ENCODE measurements at regions not wholly inside any gene's neighbourhood (a gene's known extent, or its start where the extent isn't known, plus 50 kb on each side); places are given as distances from the start of the nearest gene placed in this dataset.

DNA sequence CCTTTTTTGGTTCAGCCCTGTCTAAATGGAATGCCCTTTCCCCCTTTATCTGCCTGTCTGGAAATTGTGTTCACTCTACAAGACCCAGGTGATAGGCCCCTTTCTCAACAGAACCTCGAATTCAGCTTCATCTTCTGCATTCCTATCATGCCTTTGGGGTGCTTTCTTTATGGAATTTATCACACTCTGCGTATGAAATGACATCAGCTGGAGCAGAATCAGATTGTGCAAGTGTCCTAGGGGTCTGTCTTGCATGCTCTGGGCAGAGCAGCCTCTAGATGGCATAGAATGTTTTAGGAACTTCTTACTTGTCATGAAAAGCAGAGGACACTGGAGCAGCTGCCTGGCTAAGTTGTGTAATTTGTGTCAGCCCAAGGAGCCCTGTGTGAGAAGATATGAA, 84.9 kb downstream of the ISL1 start:
- no peaks in the 10 kb centered on the region for H3K4me1 ChIP-seq
- WGBS, 2 donors (ENCODE audit: low coverage in 1 of 2): 20 to 35% methylated on average over 2 of the region's 2 CpGs

DNA sequence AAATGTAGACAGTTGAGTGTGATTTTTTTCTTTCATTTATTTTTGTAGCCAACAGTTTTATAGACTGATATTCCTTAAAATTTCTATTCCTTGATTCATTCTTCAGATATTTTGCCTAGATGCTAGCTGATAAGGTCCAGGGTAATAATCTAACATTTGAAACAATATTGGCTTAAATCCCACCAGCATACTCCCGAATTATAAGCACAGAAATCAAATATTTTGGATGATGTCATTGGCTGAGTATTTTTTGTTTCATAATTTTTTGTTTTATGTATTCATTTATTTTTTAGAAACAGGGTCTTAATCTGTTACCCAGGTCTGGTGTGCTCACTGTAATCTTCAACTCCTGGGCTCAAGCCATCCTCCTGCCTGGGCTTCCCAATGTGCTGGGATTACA, 88.4 kb downstream of the ISL1 start:
- H3K36me3 ChIP-seq: no peaks in the 10 kb centered on the region
- H3K4me1 ChIP-seq: no peaks in the 10 kb centered on the region
- no peak for DNase-seq
- intact Hi-C loops (cut with DNase I; ENCODE audit: low total_unique reads): no loop called here
- no peaks in the 10 kb centered on the region for H3K9me3 ChIP-seq
- no peaks in the 10 kb centered on the region for H3K27me3 ChIP-seq
- in situ Hi-C loops (cut with MboI; ENCODE audit: low pct_ligation_motif_present in 1 of 4, low pct_unique_long_range_greater_than_20kb in 1 of 4, low sequenced_read_pairs in 3 of 4): no loop called here
- TF ChIP-seq, protein P1, sequence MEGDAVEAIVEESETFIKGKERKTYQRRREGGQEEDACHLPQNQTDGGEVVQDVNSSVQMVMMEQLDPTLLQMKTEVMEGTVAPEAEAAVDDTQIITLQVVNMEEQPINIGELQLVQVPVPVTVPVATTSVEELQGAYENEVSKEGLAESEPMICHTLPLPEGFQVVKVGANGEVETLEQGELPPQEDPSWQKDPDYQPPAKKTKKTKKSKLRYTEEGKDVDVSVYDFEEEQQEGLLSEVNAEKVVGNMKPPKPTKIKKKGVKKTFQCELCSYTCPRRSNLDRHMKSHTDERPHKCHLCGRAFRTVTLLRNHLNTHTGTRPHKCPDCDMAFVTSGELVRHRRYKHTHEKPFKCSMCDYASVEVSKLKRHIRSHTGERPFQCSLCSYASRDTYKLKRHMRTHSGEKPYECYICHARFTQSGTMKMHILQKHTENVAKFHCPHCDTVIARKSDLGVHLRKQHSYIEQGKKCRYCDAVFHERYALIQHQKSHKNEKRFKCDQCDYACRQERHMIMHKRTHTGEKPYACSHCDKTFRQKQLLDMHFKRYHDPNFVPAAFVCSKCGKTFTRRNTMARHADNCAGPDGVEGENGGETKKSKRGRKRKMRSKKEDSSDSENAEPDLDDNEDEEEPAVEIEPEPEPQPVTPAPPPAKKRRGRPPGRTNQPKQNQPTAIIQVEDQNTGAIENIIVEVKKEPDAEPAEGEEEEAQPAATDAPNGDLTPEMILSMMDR (IDR thresholded peaks at IDR 0.05): no peak
- no peak for TF ChIP-seq POLR2A (IDR thresholded peaks at IDR 0.05)
- no peak for TF ChIP-seq POLR2AphosphoS5 (IDR thresholded peaks at IDR 0.05)
- no peak for TF ChIP-seq EP300 (IDR thresholded peaks at IDR 0.05; ENCODE audit: low read depth)
- H3K4me3 ChIP-seq: no peak overlapping the region
- 18 to 38% methylated on average over 1 of the region's 1 CpG for WGBS, 2 donors (ENCODE audit: low coverage in 1 of 2)
- no peak overlapping the region for H3K27ac ChIP-seq

More for the DNA sequence above, 84.9 kb downstream of the ISL1 start:
- in situ Hi-C loops (cut with MboI; ENCODE audit: low pct_ligation_motif_present in 1 of 4, low pct_unique_long_range_greater_than_20kb in 1 of 4, low sequenced_read_pairs in 3 of 4): no loop called here
- intact Hi-C loops (cut with DNase I; ENCODE audit: low total_unique reads): no loop called here
- no peaks in the 10 kb centered on the region for H3K27me3 ChIP-seq
- no peak overlapping the region for H3K4me3 ChIP-seq
- no peak overlapping the region for H3K27ac ChIP-seq
- H3K9me3 ChIP-seq: no peaks in the 10 kb centered on the region
- H3K36me3 ChIP-seq: no peaks in the 10 kb centered on the region
- DNase-seq: no peak
- TF ChIP-seq POLR2A (IDR thresholded peaks at IDR 0.05) (no peak), EP300 (IDR thresholded peaks at IDR 0.05; ENCODE audit: low read depth) (no peak), POLR2AphosphoS5 (IDR thresholded peaks at IDR 0.05) (no peak)
- TF ChIP-seq, protein P1 (IDR thresholded peaks at IDR 0.05): no peak

DNA sequence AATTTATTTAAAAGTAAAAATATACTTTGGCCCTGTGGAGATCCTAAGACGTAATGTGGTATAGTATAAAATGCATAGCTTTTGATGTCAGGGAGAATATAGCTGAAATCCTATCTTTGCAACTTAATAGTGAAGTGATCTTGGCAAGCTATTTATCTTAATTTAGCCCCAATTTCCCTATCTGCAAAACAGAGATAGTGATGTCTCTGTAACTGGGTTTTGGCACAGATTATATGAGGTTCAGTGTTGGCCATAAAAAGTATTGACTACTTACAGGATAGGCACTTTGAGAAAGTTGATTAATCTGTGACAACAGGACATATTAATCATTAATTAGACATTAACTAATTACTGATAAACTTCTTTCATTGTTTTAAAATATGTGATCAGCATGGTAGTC, 89.2 kb downstream of the ISL1 start:
- TF ChIP-seq EP300 (IDR thresholded peaks at IDR 0.05; ENCODE audit: low read depth) (no peak), POLR2AphosphoS5 (IDR thresholded peaks at IDR 0.05) (no peak), POLR2A (IDR thresholded peaks at IDR 0.05) (no peak)
- TF ChIP-seq, protein P1 (IDR thresholded peaks at IDR 0.05): no peak
- Histone ChIP-seq H3K9me3 (no peaks in the 10 kb centered on the region), H3K36me3 (no peaks in the 10 kb centered on the region), H3K4me1 (no peaks in the 10 kb centered on the region), H3K4me3 (no peak overlapping the region), H3K27me3 (no peaks in the 10 kb centered on the region), H3K27ac (no peak overlapping the region)
- no peak for DNase-seq
- intact Hi-C loops (cut with DNase I; ENCODE audit: low total_unique reads): no loop called here
- 76 to 88% methylated on average over 1 of the region's 1 CpG for WGBS, 2 donors (ENCODE audit: low coverage in 1 of 2)
- in situ Hi-C loops (cut with MboI; ENCODE audit: low pct_ligation_motif_present in 1 of 4, low pct_unique_long_range_greater_than_20kb in 1 of 4, low sequenced_read_pairs in 3 of 4): no loop called here

DNA sequence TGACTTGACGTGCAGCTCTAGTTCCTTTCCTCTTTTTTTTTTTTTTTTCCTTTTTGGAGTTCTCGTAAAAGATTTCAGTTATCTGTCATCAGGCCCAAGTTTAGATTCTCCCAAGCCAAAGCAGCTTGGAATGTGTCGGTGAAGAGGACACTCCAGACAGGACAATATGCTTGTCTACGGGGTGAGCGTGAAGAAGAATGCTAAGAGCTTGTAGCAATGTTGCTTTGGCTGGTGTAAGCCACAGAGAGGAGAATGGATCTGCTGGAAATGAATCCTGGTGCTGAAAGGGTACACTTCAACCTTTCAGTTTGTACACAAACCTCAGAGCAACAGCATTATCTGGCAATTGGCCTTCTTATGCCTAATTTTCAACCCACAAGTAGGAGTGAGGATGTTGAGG, 92.4 kb downstream of the ISL1 start:
- TF ChIP-seq, protein P1 (IDR thresholded peaks at IDR 0.05): no peak
- intact Hi-C loops (cut with DNase I; ENCODE audit: low total_unique reads) (no loop called here), in situ Hi-C loops (cut with MboI; ENCODE audit: low pct_ligation_motif_present in 1 of 4, low pct_unique_long_range_greater_than_20kb in 1 of 4, low sequenced_read_pairs in 3 of 4) (no loop called here)

More for the DNA sequence above, 92.4 kb downstream of the ISL1 start:
- Histone ChIP-seq H3K4me3 (no peak overlapping the region), H3K27ac (no peak overlapping the region), H3K36me3 (no peaks in the 10 kb centered on the region), H3K27me3 (no peaks in the 10 kb centered on the region), H3K4me1 (no peaks in the 10 kb centered on the region), H3K9me3 (no peaks in the 10 kb centered on the region)
- DNase-seq: no peak
- 66 to 78% methylated on average over 4 to 5 of the region's 5 CpGs for WGBS, 2 donors (ENCODE audit: low coverage in 1 of 2)
